Astrocyte (in vitro differentiated cells and primary cell): ENCODE measurements at regions not wholly inside any gene's neighbourhood (a gene's known extent, or its start where the extent isn't known, plus 50 kb on each side); places are given as distances from the start of the nearest gene placed in this dataset.

Source experiments
- DNase-seq: peaks from one replicate; pipeline ENCODE4 v3.0.0-alpha.2; 2010; ENCODE audit warnings: low read depth
- FAIRE-seq: peaks from 2 replicates; lab custom pipeline; 2011; peaks lifted over from hg19 to GRCh38; lab: Jason Lieb, UNC
- H2AFZ ChIP-seq: 2 replicates; pipeline ENCODE4 v1.6.0; 2012; ENCODE audit warnings: low read depth, low read length, inconsistent platforms
- H3K27ac ChIP-seq: 2 replicates; pipeline ENCODE4 v1.5.1; 2011; ENCODE audit warnings: low read depth, low read length, inconsistent platforms
- H3K27me3 ChIP-seq: 2 replicates; pipeline ENCODE4 v1.6.0; 2011; ENCODE audit warnings: low read length, inconsistent platforms; ENCODE audit not compliant: insufficient read depth
- H3K36me3 ChIP-seq: 2 replicates; pipeline ENCODE4 v1.5.1; 2011; ENCODE audit warnings: low read length, inconsistent platforms; ENCODE audit not compliant: insufficient read depth
- H3K4me1 ChIP-seq: 2 replicates; pipeline ENCODE4 v1.5.1; 2011; ENCODE audit warnings: low read length, inconsistent platforms; ENCODE audit not compliant: insufficient read depth
- H3K4me2 ChIP-seq: 2 replicates; pipeline ENCODE4 v1.6.0; 2012; ENCODE audit warnings: low read length, inconsistent platforms
- H3K4me3 ChIP-seq: 2 replicates; pipeline ENCODE4 v1.5.1; 2011; ENCODE audit warnings: low read depth, mild to moderate bottlenecking, low read length, inconsistent platforms; ENCODE audit not compliant: insufficient read depth
- H3K79me2 ChIP-seq: 2 replicates; pipeline ENCODE4 v1.6.0; 2012; ENCODE audit warnings: mild to moderate bottlenecking, low read length, inconsistent platforms; ENCODE audit not compliant: insufficient read depth
- H3K9ac ChIP-seq: 2 replicates; pipeline ENCODE4 v1.6.0; 2012; ENCODE audit warnings: mild to moderate bottlenecking, low read length, inconsistent platforms
- H3K9me3 ChIP-seq: 2 replicates; pipeline ENCODE4 v1.5.1; 2012; ENCODE audit warnings: low read depth, mild to moderate bottlenecking, low read length, inconsistent platforms; ENCODE audit not compliant: insufficient read depth
- H4K20me1 ChIP-seq: 2 replicates; pipeline ENCODE4 v1.6.0; 2012; ENCODE audit warnings: low read length, inconsistent platforms; ENCODE audit not compliant: insufficient read depth
- H3K27ac Mint-ChIP-seq: one replicate; pipeline ENCODE4 v1.8.0; 2021; ENCODE audit warnings: mild to moderate bottlenecking, mixed read lengths; ENCODE audit not compliant: unreplicated experiment
- H3K27me3 Mint-ChIP-seq: one replicate; pipeline ENCODE4 v1.8.0; 2021; ENCODE audit warnings: low read depth, mixed read lengths; ENCODE audit not compliant: unreplicated experiment
- H3K36me3 Mint-ChIP-seq: one replicate; pipeline ENCODE4 v1.8.0; 2021; ENCODE audit warnings: low read depth, mixed read lengths; ENCODE audit not compliant: unreplicated experiment
- H3K4me1 Mint-ChIP-seq: one replicate; pipeline ENCODE4 v1.8.0; 2021; ENCODE audit warnings: low read depth, mixed read lengths; ENCODE audit not compliant: unreplicated experiment
- H3K4me3 Mint-ChIP-seq: one replicate; pipeline ENCODE4 v1.8.0; 2021; ENCODE audit warnings: mild to moderate bottlenecking, moderate library complexity, mixed read lengths; ENCODE audit not compliant: unreplicated experiment
- H3K9me3 Mint-ChIP-seq: one replicate; pipeline ENCODE4 v1.8.0; 2021; ENCODE audit warnings: mild to moderate bottlenecking, mixed read lengths; ENCODE audit not compliant: unreplicated experiment
- CTCF ChIP-seq: IDR thresholded peaks from 2 replicates; pipeline ENCODE4 v1.5.1; 2011; ENCODE audit warnings: low read depth, mild to moderate bottlenecking, inconsistent platforms, low read length, moderate library complexity; ENCODE audit not compliant: insufficient read depth
- EZH2 ChIP-seq: IDR thresholded peaks from 2 replicates; pipeline ENCODE4 v1.6.1; 2012; ENCODE audit warnings: mild to moderate bottlenecking, low read length, inconsistent platforms; ENCODE audit not compliant: insufficient read depth

DNA sequence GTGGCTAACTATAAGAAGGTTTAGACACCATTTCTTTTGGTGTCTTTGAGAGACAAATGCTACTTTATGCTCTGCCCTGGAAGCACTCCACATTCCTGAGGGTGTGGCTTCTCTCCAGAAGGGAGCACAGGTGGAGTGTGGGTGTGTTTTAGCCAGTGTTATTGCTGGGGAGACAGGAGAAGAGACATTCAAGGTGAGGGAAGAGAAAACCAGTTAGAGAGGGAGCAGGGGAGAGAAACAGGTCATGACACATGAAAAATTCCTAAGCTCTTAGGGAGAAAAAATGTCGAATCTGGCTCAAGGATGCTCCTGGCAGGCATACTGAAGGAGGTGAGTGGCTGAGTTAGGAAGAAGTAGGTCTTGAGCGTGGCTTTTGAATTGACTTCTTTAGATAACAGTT, 292.8 kb downstream of the CLIC5 start:
- Mint-ChIP-seq H3K9me3 (peaks cover 5% of the 10 kb centered on the region), H3K36me3 (no peaks in the 10 kb centered on the region), H3K4me1 (peaks cover 15% of the 10 kb centered on the region), H3K27me3 (no peaks in the 10 kb centered on the region), H3K27ac (no peak overlapping the region), H3K4me3 (no peak overlapping the region)
- Histone ChIP-seq H3K9ac (no peak overlapping the region), H3K4me1 (peaks cover 9% of the 10 kb centered on the region), H3K27me3 (no peaks in the 10 kb centered on the region), H3K79me2 (no peaks in the 10 kb centered on the region), H4K20me1 (no peaks in the 10 kb centered on the region), H2AFZ (no peak overlapping the region), H3K4me2 (no peak overlapping the region), H3K4me3 (no peak overlapping the region), H3K27ac (no peak overlapping the region), H3K36me3 (no peaks in the 10 kb centered on the region), H3K9me3 (peaks cover 4% of the 10 kb centered on the region)
- DNase-seq (peak; percentile 43), FAIRE-seq (no peak)
- TF ChIP-seq CTCF, result no peak
- no peak for TF ChIP-seq EZH2

- no peak overlapping the region for H3K4me3 ChIP-seq
- peaks cover 4% of the 10 kb centered on the region for H3K9me3 ChIP-seq
- DNase-seq (no peak), FAIRE-seq (no peak)
- no peaks in the 10 kb centered on the region for H3K36me3 ChIP-seq
- no peak overlapping the region for H3K27ac ChIP-seq
- H3K9me3 Mint-ChIP-seq, result peaks cover 5% of the 10 kb centered on the region
- no peak overlapping the region for H3K4me2 ChIP-seq
- H3K27ac Mint-ChIP-seq, result no peak overlapping the region
- no peaks in the 10 kb centered on the region for H3K27me3 Mint-ChIP-seq
- no peaks in the 10 kb centered on the region for H3K79me2 ChIP-seq
- no peaks in the 10 kb centered on the region for H3K27me3 ChIP-seq
- no peak overlapping the region for H2AFZ ChIP-seq
- no peak for TF ChIP-seq CTCF
- no peak for TF ChIP-seq EZH2
- peaks cover 19% of the 10 kb centered on the region for H3K4me1 Mint-ChIP-seq
- H3K36me3 Mint-ChIP-seq, result no peaks in the 10 kb centered on the region
- no peak overlapping the region for H3K4me3 Mint-ChIP-seq
- H3K4me1 ChIP-seq, result peaks cover 9% of the 10 kb centered on the region
- H4K20me1 ChIP-seq, result no peaks in the 10 kb centered on the region
- H3K9ac ChIP-seq, result no peak overlapping the region
Measured at GRCh38 chr6:45721665-45722064, 294.0 kb downstream of the CLIC5 start.

GRCh38 chr6:45718871-45719270, 296.8 kb downstream of the CLIC5 start:
- no peak overlapping the region for H2AFZ ChIP-seq
- H3K9ac ChIP-seq, result no peak overlapping the region
- H3K79me2 ChIP-seq, result no peaks in the 10 kb centered on the region
- FAIRE-seq (no peak), DNase-seq (peak; percentile 64)
- TF ChIP-seq EZH2 (no peak), CTCF (no peak)
- H3K36me3 ChIP-seq, result no peaks in the 10 kb centered on the region
- no peaks in the 10 kb centered on the region for H3K27me3 Mint-ChIP-seq
- H3K4me3 ChIP-seq, result no peak overlapping the region
- peaks cover 2% of the 10 kb centered on the region for H3K9me3 Mint-ChIP-seq
- no peaks in the 10 kb centered on the region for H3K36me3 Mint-ChIP-seq
- H3K4me1 Mint-ChIP-seq, result peaks cover 33% of the 10 kb centered on the region
- H3K27ac Mint-ChIP-seq, result no peak overlapping the region
- no peak overlapping the region for H3K4me3 Mint-ChIP-seq
- H3K9me3 ChIP-seq, result peaks cover 4% of the 10 kb centered on the region
- H3K4me2 ChIP-seq, result peak overlapping the region; percentile 30
- H4K20me1 ChIP-seq, result no peaks in the 10 kb centered on the region
- H3K27me3 ChIP-seq, result no peaks in the 10 kb centered on the region
- H3K4me1 ChIP-seq, result peaks cover 20% of the 10 kb centered on the region
- no peak overlapping the region for H3K27ac ChIP-seq
